HG03457 (cell line): ENCODE measurements at regions not wholly inside any gene's neighbourhood (a gene's known extent, or its start where the extent isn't known, plus 50 kb on each side); places are given as distances from the start of the nearest gene placed in this dataset.

Source experiments
- ATAC-seq: cut with Tn5 transposase; IDR thresholded peaks from one replicate; pipeline ENCODE4 v1.9.1; 2021; ENCODE audit warnings: moderate number of reproducible peaks; ENCODE audit not compliant: unreplicated experiment

DNA sequence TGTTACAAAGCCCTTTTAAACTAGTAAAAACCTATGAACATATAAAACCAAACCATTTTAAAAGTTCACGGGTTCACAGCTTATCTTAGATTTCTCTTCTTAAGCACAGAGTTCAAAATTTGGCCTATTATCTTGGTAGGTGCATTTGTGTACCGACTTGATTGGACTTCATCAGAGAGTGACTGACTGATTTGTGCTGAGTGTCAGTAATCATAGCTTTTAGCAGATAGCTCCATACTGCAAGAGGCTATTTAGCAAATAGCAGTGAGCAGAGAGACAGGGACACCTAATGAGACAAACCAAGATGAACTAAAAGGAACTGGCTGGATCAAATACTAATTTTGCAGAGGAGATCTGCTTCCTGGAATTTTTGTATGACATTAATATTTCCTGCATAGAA is 274.5 kb downstream of the PRR16 start:
- no peak for ATAC-seq

GRCh38 chr5:120740989-120741388 is 276.9 kb downstream of the PRR16 start:
- ATAC-seq = no peak

DNA sequence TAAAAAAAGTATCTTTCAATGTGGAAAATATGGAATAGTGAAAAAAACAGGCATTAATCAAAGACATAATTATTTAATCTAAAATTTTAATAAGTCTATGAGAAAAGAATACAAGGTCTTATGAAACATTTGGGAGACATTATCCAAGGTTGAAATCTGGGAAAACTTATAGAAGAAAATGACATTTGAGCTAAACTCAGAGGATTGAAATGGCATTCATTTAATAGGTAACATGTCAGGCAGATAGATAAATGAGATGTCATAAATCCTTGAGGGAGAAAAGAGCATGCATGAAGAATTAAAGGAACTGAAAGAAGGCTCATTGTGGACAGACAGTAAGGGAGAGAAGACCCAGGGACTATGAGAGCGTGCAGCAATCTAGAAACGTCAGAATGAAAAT is 284.4 kb downstream of the PRR16 start:
- no peak for ATAC-seq

- no peak for ATAC-seq
Measured at GRCh38 chr5:120749737-120750136, 285.6 kb downstream of the PRR16 start.

DNA sequence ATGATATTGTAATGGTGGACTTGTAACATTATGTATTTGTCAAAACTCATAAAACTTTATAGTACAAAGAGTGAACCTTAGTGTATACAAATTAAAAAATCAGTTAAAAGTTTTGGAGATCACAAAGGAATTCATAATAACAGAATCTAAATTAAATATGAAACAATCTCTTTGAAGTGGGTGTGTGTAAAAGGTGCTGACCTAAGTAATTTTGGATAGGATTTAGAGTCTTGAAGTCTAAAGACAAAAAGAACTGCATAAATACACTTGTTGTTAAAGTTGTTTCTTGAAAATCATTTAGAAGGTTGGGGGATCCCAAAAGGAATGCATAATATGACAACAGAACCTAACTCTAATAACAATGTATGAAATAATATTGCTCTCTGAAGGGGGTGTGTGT is 295.5 kb downstream of the PRR16 start:
- ATAC-seq = no peak

DNA sequence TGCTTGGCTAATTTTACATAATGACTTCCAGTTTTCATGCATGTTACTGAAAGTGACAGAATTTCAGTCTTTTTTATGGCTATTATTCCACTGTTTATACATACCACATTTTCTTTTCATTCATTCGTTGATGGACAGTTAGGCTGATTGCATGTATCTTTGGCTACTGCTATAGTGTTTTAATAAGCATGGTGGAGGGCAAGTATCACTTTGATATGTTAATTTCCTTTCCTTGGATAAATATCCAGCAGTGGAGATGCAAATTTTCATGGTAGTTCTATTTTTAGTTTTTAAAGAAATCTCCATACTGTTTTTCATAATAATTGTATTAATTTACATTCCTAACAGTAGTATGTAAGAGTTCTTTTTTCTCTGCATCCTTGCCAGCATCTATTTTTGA is 297.9 kb downstream of the PRR16 start:
- ATAC-seq = no peak

DNA sequence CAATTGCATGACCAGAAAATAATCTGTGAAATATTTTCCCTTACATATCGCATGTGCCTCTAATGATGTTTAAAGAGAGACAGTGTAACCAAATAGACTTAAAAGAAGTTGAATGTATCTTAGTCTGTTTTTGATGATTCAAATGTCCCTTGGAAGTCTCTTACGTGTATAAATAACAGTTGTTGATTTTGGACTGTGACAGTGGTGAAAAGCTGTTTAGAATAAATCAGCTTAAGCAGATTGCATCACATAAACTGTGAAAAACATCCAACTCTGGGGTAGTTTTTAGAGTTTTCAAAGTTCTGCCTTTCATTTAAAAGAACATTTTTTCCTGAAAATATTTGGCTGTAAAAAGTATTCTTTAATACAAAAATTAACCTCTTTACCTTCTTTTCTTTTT is 301.1 kb downstream of the PRR16 start:
- no peak for ATAC-seq

DNA sequence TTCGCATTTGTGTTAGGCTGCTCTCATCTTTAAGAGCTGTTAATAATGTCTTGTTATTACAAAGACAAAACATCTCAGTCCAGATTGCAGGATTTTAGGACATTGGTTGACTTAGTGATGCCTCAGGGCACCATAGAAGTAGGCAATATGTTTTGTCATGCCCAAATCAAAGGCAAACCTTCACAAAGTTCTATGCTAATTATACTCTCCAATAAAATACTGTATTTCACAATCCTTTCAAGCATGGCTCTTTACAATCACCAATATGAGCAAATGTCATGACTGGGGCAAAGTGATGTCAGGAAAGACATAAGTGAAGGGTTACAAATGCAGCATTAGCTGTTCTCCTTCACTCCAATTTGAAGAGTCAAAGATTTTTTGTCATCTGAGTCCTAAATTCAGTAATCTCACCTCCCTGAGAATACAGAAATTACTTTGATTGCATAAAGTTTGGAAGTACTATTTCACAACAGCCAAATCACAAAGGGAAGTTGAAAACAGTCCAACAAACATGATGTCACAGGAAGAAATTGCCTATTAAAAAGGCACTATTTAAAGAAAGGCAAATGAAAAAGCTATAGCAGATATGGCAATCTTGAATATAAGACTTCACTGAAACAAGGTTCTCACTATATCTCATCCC is 303.2 kb downstream of the PRR16 start:
- no peak for ATAC-seq

- no peak for ATAC-seq
Measured at GRCh38 chr5:120769312-120769872, 305.3 kb downstream of the PRR16 start.

GRCh38 chr5:120771202-120771601 is 307.1 kb downstream of the PRR16 start:
- no peak for ATAC-seq

- ATAC-seq = no peak
Measured at GRCh38 chr5:120778491-120779484, 314.7 kb downstream of the PRR16 start.

GRCh38 chr5:120779674-120780073 is 315.6 kb downstream of the PRR16 start:
- ATAC-seq = no peak

DNA sequence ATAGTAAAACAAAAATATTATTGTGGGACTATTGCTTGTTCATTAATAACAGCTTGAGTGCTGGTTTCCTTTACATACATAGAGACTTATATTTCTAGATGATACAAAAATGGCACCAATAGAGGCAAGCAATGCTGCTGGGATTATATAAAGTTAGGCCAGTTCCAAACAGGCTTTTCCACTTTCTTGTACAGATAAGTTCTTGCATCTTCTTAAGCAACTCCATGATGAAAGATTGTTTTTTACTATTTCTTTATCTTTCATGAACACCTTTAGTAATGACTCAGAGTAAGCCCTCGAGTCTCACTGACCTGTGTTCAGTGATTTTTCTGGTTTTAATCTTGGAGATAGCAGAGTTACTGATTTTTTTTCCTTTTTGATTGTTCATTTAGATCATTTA is 324.4 kb downstream of the PRR16 start:
- ATAC-seq = no peak

DNA sequence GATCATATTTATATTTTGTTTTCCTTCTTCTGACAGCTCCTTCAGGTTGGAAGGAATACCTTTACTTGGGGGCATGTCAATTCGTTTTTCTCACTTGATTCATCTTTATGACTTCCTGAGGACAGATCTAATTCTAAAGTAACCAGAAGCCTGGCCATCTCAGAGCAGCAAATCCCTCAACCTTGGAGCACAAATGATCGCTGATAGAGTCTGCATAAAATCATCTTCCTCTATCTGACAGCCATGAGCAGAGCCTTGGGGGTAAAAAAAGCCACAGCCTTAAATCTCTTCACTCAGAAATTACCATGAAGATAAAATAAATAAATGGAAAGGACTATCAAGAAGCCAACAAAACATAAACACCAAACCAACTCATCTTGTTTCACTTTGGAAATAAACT is 325.8 kb downstream of the PRR16 start:
- no peak for ATAC-seq

- ATAC-seq = no peak
Measured at GRCh38 chr5:120790339-120790738, 326.2 kb downstream of the PRR16 start.

DNA sequence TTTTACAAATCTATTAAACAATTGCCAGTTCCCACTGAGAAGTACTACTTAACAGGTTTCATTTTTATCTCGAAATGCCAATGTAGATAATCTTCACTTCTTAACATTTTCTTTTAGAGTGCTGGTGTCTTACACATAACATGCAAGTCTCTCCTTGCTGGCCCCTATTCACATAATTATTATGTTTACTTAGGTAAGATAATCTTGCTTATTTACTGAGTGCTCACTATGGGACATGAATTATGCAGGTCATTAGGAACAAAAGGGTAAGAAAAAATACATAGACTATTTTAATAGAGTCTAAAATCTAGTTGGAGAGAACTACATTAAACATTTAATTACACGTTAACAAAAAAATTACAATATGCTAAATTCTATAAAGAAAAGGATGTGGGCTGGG is 328.4 kb downstream of the PRR16 start:
- ATAC-seq = no peak

DNA sequence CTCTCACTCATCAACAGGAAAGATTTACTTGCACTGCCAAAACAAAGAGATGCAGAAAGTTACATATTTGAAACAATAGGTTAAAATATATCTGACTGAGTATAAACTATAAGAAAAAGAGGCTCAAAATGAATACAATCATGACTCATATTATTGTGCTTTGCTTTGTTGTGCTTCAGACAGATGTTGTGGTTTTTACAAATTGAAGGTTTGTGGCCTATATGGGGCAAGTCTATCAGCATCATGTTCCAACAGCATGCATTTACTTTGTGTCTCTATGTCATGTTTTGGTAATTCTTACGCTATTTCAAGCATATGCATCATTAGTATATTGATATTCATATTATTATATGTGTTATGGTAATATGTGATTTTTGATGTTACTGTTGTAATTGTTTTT is 330.0 kb downstream of the PRR16 start:
- no peak for ATAC-seq

DNA sequence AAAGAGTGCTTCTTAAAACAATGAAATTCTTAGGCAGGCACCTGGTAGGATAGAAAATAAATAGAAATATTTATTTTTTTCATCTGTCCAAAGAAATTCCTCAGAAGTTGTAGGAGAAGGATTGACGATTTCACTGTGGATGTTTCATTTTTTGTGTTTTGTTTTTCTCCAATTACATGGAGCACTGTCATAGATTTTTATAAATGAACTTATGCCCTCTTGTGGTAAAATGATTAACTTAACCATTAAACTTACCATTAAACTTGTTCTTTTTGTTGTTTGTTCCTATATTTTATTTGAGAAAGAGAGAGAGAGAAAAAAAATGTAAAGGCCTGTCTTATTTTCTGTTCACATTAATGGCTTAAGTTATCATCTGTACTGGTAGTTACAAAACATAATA is 339.2 kb downstream of the PRR16 start:
- ATAC-seq = no peak

DNA sequence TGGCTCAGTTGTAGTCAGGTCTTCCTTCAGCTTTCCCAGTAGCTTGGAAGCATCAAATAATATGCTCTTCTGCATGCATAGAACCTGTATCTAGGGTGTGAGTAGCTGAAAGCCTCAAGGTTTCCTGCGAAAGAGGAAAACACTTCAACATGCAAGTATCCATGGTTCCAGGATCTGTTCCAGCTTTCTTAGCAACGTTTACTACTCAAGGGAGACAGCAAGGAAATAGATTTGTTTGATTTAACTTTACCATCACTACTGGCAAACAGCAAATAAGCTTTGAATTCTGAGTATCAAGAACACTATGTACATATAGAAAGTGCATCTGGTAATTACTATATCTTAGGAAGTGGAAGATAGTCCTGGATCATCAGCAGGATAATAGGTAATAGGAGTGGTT is 341.0 kb downstream of the PRR16 start:
- no peak for ATAC-seq

GRCh38 chr5:120806202-120806601 is 342.1 kb downstream of the PRR16 start:
- ATAC-seq = no peak

DNA sequence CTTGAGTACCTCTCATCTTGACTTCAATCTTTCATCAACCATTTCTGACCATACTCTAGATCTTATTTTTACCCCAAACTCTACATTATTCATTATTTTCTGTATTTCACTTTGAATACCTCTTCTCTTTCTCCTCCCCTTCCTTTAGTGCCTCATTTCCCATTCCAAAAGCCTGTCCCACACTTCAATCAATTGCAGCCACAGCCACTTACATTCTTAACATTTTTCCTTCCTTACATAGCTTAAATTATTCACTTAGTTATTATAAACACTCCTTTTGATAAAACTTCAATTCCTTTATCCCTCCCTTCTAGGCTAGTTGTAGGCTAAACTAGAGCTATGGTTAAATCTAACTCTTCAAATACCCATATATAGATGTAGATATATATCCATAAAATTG is 344.0 kb downstream of the PRR16 start:
- no peak for ATAC-seq

- ATAC-seq = no peak
Measured at GRCh38 chr5:120808606-120809005, 344.5 kb downstream of the PRR16 start.
